NCI-H526 treated with DMSO at 0.1 percent for 48 hours (cell line): ENCODE measurements at regions not wholly inside any gene's neighbourhood (a gene's known extent, or its start where the extent isn't known, plus 50 kb on each side); places are given as distances from the start of the nearest gene placed in this dataset.
"Not testable (repeated sequence)": the region's sequence is repeated elsewhere in the genome, so short reads cannot be mapped to it uniquely, and the experiment has no call there.

ENCODE experiments used
- DNase-seq: peaks from one replicate; lab custom pipeline; 2025; lab: John Stamatoyannopoulos, UW

- no peak for DNase-seq
Observed at GRCh38 chr3:64805248-64805647, 117.4 kb upstream of the ADAMTS9 start.

- no peak for DNase-seq
Observed at GRCh38 chr3:64803469-64803868, 115.7 kb upstream of the ADAMTS9 start.

DNA sequence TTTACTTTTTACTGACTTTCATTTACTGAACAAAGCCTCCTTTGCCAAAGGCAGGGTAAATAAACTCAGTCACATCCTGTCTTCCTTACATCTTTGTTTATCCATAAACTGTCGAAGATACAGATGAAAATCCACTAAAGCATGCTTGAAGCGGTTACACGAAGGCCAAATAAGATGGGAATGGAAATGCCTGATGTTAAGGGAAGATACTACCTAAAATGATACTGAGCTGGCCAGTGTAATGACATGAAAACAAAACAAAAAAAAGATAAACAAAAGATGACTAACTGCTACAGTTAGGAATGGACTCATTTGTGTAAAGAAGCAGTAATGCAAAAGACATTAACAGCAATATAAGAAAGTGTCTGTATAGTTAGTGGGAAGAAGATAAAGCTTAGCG lies 114.7 kb upstream of the ADAMTS9 start:
- no peak for DNase-seq

- DNase-seq, result no peak
Observed at GRCh38 chr3:64801856-64802255, 114.1 kb upstream of the ADAMTS9 start.

DNA sequence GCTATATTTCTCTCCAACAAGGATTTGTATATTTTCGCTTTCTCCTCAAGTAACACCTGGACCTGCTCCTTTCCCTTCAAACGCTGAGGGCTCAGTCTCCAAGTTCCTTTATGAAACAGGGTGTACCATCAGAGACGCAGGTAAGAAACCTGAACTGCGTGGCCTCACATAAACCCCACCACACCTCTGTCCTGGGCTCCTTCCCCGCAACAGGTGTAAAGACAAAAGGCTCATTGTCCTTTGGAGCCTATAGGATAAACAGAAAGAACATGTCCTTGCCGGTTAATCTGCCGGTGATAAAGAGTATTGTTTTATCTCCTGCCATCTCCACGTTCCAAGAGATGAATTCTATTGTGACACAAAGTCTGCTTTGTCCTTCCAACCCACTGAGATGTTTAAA lies 111.8 kb upstream of the ADAMTS9 start:
- DNase-seq, result peak; percentile 84

DNA sequence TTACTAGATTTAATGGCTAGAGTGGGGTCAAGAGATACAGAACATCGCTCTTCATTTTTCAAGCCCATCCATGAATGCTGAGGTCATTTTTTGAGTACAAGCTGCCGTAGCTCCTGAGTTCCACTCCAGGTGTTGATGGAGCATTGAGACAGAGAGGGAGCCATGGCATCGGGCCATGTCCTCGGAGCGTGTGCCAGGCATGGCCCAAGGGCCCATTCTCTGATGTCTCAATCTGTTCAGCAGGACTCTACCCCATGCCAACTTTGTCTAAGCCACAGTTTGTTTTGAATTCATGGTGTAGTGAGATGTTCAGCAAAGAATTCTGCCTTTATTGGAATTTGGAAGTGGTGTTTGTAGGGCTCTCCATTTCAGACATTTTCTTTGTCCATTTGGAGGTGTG lies 110.5 kb upstream of the ADAMTS9 start:
- no peak for DNase-seq

GRCh38 chr3:64796607-64797399 lies 109.0 kb upstream of the ADAMTS9 start:
- DNase-seq, result no peak

GRCh38 chr3:64792445-64792844 lies 104.6 kb upstream of the ADAMTS9 start:
- DNase-seq, result no peak

DNA sequence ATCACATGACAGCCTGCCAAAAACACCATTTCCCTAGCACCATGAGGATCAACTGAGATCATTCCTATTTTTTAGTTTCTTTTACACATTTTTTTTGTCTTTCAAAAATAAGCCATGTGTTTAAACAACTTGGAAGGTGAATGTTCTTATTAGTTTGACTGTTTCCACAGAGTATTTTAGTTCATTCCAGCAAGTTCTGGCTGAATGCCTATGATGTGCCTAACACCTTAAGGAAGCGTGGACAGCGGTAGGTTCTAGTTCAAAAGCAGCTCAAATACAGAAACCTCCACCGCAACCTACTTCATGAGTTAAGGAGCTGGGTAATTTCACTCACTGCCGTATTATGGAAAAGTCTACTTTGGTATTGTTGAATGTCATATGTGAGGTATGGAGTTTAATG lies 101.3 kb upstream of the ADAMTS9 start:
- DNase-seq, result no peak

GRCh38 chr3:64783200-64783599 lies 95.4 kb upstream of the ADAMTS9 start:
- DNase-seq, result no peak

GRCh38 chr3:64780923-64781322 lies 93.1 kb upstream of the ADAMTS9 start:
- DNase-seq, result not testable (repeated sequence)

DNA sequence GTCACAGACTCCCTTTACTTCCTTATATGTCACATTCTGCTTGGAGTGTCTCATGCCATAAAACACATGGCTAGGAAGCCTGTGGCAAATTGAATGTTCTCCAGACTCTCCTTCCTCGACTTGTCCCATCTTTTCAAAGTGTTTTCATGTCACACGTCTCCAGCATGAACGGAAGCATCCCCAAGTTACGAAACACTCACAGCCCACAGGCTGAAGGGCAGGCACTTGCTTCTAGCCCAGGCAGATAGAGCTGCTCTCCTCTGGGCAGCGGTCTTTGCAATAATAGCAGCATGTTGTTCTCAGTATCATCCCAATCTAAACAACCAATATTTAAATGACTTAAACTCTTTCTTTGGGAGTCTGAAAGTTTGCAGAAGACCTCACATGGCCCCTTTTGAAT lies 85.3 kb upstream of the ADAMTS9 start:
- no peak for DNase-seq

DNA sequence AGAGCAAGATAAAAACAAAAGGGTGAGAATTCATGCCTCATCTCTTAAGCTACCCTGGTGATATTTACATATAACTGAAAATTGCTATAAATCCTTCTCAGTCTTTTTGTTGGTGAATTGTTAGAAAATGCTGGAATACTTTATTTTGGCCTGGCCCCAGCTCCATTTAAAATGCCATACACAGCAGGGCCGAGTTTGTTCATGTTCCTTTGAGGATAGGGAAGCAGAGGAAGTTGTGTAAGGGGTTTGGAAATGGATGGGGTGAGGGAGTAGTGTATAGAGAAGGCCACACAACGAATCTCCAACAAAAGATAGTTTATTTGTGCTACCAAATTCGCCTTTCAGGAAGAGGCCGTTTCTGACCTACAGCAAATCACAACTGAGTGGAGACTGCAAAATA lies 78.6 kb upstream of the ADAMTS9 start:
- no peak for DNase-seq

DNA sequence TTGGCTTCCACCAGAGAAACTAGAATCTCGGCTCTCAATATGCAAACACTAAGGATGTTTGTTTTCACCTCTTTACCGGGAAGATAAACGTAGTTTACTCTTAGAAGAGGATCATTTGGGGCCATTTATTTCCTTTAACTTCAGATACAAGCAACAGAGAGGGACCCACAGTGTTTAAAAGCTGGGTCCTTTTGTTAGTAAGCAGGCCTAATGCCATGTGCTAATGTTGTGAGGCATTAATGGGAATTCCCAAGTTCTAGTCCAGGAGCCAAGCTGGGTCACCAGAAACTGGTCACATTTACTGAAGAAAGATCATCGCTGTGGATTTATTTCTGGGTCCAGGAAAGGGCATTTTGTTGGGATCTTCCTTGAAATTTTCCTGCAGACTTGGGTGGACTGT lies 78.1 kb upstream of the ADAMTS9 start:
- no peak for DNase-seq

- no peak for DNase-seq
Observed at GRCh38 chr3:64764386-64764929, 76.7 kb upstream of the ADAMTS9 start.

GRCh38 chr3:64763980-64764379 lies 76.2 kb upstream of the ADAMTS9 start:
- no peak for DNase-seq

DNA sequence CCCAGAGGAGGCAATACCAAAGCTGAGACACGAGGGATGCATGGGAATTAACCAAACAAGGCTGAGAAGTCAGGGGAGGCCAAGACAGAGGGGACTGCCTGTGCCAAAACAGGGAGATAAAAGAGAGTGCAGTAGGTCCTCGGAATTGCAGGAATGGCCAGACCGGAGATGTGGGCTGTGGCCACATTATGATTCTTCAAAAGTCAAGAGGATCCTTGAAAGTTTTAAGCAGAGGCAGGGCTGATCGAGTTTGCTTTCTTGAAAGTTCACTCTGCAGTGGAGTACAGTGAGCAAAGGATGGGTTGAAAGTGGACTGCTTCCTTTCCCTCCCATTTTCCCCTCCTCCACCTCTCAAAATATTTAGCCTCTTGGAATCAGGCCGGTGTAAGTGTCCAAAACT lies 73.9 kb upstream of the ADAMTS9 start:
- DNase-seq, result no peak

DNA sequence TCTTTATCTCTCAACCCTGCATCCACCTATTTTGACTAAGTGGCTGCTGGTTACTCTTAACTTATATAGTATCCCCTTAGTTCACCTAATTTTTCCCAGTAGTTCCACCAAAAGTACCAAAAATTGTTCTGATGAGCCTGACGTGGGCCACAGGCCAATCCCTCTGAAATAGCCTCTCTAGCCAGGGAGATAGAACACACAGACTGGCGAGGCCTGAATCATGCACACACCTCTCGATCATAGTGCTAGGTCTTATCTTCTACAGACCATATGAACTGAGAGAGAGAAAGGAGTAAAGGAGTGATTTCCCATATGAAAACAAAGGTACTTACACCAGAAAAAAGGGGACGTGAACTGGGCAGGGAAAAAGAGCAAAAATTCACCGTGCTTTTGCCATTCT lies 72.5 kb upstream of the ADAMTS9 start:
- DNase-seq, result no peak

GRCh38 chr3:64759811-64760210 lies 72.0 kb upstream of the ADAMTS9 start:
- no peak for DNase-seq

DNA sequence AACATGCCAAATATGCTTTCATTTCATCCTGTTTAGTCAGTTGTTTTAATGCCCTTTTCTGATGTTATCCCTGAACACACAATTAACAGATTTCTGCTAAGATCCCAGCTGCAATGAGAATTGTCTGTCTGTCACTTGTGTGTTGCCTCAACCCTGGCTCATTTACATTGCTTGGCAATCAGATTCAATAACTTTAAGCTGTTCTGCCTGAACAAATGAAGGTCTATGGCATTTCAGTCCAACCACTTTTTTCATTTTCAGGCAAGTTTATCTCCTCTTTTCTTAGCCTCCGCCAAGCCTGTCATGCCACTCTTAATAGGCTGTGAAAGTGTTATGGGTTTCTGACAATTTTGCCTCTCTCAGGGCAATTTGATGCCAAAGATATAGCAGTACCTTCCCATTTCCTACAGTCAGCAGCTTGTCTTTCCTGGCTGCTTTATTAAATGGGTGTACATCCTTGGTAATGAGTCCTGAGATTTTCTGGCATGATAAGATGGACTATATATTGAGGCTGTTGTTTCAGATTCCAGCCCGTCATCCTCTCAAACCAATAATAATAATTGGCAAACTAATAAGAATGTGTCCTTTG lies 68.7 kb upstream of the ADAMTS9 start:
- DNase-seq, result no peak

DNA sequence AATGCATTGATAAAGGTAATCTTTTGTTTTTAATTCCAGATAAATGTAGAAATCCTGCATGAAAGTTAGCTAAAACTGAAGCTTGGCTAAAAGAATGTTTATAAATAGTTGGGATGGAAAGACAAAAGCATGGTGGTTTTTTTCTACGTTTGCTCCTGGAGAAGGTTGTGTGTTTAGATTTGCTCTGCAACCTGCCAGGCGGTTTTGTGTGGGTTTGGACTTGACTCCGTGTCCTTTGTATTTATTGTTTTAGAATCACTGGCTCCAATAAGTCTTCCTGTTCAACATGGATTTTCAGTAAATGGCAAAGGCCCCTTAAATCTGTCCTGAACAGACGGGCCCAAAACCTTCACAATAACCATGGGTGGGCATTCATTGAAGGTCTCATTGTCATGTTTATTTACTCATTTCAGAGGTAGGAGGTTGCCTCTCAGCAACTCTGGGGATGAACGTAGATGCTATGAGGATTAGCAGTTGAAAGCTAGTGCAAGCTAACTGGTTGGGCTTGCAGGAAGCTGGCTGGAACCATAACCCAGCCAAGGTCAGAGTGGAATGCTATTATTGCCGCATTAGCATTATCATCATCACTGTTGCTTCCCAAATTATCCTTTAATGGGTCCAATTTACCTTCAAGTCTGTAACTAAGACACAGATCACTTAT lies 60.6 kb upstream of the ADAMTS9 start:
- no peak for DNase-seq

- no peak for DNase-seq
Observed at GRCh38 chr3:64747679-64748078, 59.9 kb upstream of the ADAMTS9 start.

DNA sequence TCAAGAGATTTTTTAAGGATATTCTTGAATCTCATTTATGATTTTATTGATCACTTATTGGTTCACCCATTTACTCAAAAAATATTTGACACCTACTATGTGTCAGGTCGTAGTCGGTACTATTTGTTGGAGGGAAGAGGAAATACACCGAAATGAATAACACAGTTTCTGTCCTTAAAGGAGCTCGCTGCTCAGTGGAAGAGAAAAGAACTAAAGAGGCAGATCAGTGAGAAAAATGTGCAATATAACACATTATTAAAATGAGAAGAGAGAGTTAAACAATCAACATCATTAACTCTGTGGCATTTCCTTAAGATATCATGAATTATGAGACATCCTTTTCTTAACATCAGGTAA lies 56.1 kb upstream of the ADAMTS9 start:
- DNase-seq, result no peak
